Left lung (tissue), 4 donors: ENCODE measurements at regions not wholly inside any gene's neighbourhood (a gene's known extent, or its start where the extent isn't known, plus 50 kb on each side); places are given as distances from the start of the nearest gene placed in this dataset.

Source experiments
- ATAC-seq: fragments of 200-7000 bp; cut with Tn5 transposase; one replicate; pipeline ENCODE4 v1.9.1; 2020; ENCODE audit warnings: moderate library complexity
- DNase-seq, 4 donors: peaks; one replicate each; pipeline ENCODE4 v3.0.0-alpha.2; 2013 to 2020
- H3K27ac ChIP-seq, 2 donors: fragments of 200-600 bp; sonication (generic) in 1 of 2; one replicate each; pipeline versions ENCODE4 v1.5.0 to v1.8.0; 2020 to 2021
- H3K27me3 ChIP-seq, 2 donors: fragments of 200-600 bp; sonication (generic) in 1 of 2; one replicate each; pipeline versions ENCODE4 v1.5.0 to v1.8.0; 2020 to 2021
- H3K36me3 ChIP-seq, 2 donors: fragments of 200-600 bp; sonication (generic) in 1 of 2; one replicate each; pipeline versions ENCODE4 v1.5.0 to v1.8.0; 2020 to 2021
- H3K4me1 ChIP-seq, 2 donors: fragments of 200-600 bp; one replicate each; pipeline ENCODE4 v1.8.0; 2021
- H3K4me3 ChIP-seq, 2 donors: fragments of 200-600 bp; sonication (generic) in 1 of 2; one replicate each; pipeline versions ENCODE4 v1.5.0 to v1.8.0; 2020 to 2021; ENCODE audit warnings: mild to moderate bottlenecking in 1 of 2
- H3K9me3 ChIP-seq, 2 donors: fragments of 200-600 bp; sonication (generic) in 1 of 2; one replicate each; pipeline versions ENCODE4 v1.5.0 to v1.8.0; 2020 to 2021
- intact Hi-C, 2 donors: fragments of 100-400 bp; cut with DNase I; formaldehyde crosslinking; loops; one replicate each; pipeline versions ENCODE4 v1.11.2 to v1.14.2; 2022
- TF ChIP-seq, protein P1 (sequence below), 2 donors: fragments of 200-600 bp; sonication (generic) in 1 of 2; IDR thresholded peaks; one replicate each; pipeline versions ENCODE4 v1.5.0 to v1.8.0; 2021; ENCODE audit warnings: antibody characterized with exemption in 2 of 2
- donor health status: DM: no; HTN: yes; CAD: no.
- donor health status: DM: no; HTN: no; CAD: no.

DNA sequence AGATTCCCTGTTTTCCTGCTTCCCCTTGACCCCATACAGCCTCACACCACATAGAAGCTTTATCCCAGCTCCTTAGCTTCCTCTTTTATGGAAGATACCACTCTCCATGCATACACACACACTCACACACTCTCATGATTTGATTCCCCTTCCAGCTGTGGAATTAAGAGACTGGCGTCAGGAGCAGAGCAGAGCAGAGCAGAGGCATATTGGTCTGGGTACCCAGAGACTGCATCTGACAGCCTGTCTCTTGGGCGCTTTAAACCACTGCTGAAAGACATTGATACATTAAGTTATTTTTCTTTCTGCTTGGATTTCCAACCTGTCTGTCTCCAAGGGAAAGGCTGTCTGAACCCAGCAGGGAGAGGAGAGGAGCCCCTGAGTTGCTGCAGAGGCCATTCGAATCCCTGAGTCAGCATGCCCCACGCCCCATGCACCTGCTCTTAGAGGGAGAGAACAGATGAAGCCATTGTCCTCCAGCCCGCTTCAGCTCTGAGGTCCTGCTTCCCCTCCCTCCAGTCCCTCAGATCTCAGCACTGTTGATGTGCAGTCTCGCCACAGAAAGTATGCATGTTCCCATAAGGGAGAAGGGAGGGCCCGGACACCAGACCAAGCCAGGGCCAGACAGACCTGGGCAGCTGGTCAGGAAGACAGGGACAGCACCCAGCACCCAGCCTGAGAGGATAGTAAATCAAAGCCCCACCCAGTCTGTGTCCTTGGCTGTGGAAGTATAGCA is 66.7 kb upstream of the GJB5 start:
- Histone ChIP-seq H3K27me3 (peaks cover 0 to 14% of the 10 kb centered on the region in 2 donors), H3K9me3 (no peaks in the 10 kb centered on the region), H3K4me1 (no peaks in the 10 kb centered on the region), H3K27ac (no peak overlapping the region), H3K36me3 (no peaks in the 10 kb centered on the region), H3K4me3 (no peak overlapping the region)
- no peak for ATAC-seq
- TF ChIP-seq, protein P1, sequence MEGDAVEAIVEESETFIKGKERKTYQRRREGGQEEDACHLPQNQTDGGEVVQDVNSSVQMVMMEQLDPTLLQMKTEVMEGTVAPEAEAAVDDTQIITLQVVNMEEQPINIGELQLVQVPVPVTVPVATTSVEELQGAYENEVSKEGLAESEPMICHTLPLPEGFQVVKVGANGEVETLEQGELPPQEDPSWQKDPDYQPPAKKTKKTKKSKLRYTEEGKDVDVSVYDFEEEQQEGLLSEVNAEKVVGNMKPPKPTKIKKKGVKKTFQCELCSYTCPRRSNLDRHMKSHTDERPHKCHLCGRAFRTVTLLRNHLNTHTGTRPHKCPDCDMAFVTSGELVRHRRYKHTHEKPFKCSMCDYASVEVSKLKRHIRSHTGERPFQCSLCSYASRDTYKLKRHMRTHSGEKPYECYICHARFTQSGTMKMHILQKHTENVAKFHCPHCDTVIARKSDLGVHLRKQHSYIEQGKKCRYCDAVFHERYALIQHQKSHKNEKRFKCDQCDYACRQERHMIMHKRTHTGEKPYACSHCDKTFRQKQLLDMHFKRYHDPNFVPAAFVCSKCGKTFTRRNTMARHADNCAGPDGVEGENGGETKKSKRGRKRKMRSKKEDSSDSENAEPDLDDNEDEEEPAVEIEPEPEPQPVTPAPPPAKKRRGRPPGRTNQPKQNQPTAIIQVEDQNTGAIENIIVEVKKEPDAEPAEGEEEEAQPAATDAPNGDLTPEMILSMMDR (IDR thresholded peaks at IDR 0.05): no peak
- DNase-seq: no peak
- intact Hi-C loops: no loop called here

DNA sequence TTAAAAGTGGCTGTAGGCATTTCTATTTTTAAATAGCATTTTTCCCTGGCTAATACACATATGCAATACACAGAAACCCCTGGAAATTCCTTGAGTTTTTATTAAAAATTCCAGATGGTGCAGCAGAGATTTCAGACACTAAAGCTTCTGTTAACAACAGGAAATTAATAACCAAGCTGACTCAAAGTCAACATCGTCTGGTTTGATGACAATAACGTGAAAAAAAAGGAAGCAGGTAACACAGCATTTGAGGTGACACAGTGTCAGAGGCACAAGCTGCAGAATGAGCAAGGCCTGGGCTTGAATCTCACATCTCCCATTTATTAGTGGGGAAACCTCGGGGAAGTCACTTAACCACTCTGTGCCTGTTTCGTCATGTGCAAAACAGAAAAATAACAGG is 64.6 kb upstream of the GJB5 start:
- intact Hi-C loops: no loop called here
- H3K4me1 ChIP-seq: no peaks in the 10 kb centered on the region
- DNase-seq (no peak), ATAC-seq (no peak)
- no peaks in the 10 kb centered on the region for H3K36me3 ChIP-seq
- TF ChIP-seq, protein P1 (IDR thresholded peaks at IDR 0.05): no peak
- no peaks in the 10 kb centered on the region for H3K9me3 ChIP-seq
- H3K4me3 ChIP-seq: no peak overlapping the region
- no peak overlapping the region for H3K27ac ChIP-seq
- H3K27me3 ChIP-seq: peaks cover 0 to 14% of the 10 kb centered on the region in 2 donors

DNA sequence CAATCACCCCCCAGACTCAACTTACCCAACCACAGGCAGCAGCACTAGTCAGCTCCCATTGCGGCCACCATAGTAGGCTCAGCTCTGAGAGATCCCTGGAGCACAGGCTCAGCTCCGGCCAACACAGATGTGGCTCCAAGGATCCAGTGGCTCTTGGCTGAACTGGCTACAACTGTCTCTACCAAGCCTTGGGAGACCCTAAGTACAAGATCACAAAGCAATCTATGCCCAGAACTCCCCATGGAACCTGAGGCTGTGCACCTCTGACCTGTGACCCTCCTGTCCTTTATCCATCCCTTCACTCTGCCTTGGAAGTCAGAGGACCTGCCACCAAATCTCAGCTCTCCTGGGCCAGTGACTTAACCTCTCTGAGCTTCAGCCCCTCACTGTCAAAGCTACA is 61.8 kb upstream of the GJB5 start:
- no peak overlapping the region for H3K4me3 ChIP-seq
- peaks cover 0 to 7% of the 10 kb centered on the region in 2 donors for H3K27me3 ChIP-seq
- DNase-seq (no peak), ATAC-seq (no peak)
- H3K4me1 ChIP-seq: no peaks in the 10 kb centered on the region
- H3K27ac ChIP-seq: no peak overlapping the region
- H3K36me3 ChIP-seq: no peaks in the 10 kb centered on the region
- TF ChIP-seq, protein P1 (IDR thresholded peaks at IDR 0.05): no peak
- no peaks in the 10 kb centered on the region for H3K9me3 ChIP-seq
- intact Hi-C loops: no loop called here

DNA sequence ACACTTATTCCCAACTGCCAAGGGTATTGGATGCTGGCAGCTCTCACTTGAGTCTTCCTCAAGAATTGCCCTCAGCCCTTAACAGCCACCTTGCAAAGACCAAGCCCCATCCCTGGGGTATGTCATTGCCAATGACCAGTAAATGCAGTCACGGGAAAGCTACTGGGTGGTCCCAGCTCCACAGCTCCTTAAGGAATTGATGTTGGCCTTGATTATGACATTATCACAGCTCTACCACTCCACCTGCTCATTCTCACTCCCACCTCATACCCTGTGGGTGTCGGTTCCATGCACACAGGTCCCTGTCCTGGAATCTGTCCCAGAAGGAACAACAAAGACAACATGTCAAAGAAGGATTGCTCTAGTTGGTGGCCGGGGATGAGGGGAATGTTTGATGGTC is 60.5 kb upstream of the GJB5 start:
- Histone ChIP-seq H3K9me3 (no peaks in the 10 kb centered on the region), H3K4me3 (no peak overlapping the region), H3K27me3 (no peaks in the 10 kb centered on the region), H3K4me1 (no peaks in the 10 kb centered on the region), H3K27ac (no peak overlapping the region), H3K36me3 (no peaks in the 10 kb centered on the region)
- TF ChIP-seq, protein P1 (IDR thresholded peaks at IDR 0.05): no peak
- intact Hi-C loops: no loop called here
- DNase-seq (no peak), ATAC-seq (no peak)

DNA sequence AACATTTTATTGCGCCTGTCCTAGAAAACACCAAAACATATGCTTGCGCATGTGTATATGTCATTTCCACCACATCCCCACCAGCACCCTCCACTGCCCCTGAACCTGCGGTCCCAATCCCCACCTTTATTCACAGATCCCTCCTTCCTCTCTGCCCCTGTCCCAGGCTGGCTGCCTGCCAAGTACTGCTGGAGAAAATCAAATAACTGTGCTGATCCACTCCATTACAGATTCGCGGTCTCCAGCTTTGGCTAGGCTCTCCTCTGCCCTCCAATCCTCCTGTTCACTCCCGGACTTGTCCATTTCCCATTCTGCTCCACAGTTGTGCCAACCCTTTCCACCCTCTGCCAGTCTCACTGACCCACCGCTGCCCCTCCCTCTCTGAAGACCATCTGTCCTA is 59.3 kb upstream of the GJB5 start:
- H3K27ac ChIP-seq: no peak overlapping the region
- TF ChIP-seq, protein P1 (IDR thresholded peaks at IDR 0.05): no peak
- no peak for ATAC-seq
- H3K36me3 ChIP-seq: no peaks in the 10 kb centered on the region
- H3K9me3 ChIP-seq: no peaks in the 10 kb centered on the region
- intact Hi-C loops: no loop called here
- DNase-seq: no peak
- H3K27me3 ChIP-seq: peaks cover 0 to under 1% of the 10 kb centered on the region in 2 donors
- no peaks in the 10 kb centered on the region for H3K4me1 ChIP-seq
- H3K4me3 ChIP-seq: no peak overlapping the region
